Activated naive CD4-positive, alpha-beta T cell treated with anti-CD3 and anti-CD28 coated beads, Interleukin-2, amount 50 U/mL, for 24 hours (primary cell): ENCODE measurements at regions not wholly inside any gene's neighbourhood (a gene's known extent, or its start where the extent isn't known, plus 50 kb on each side); places are given as distances from the start of the nearest gene placed in this dataset.

Experiments
- H3K27ac Mint-ChIP-seq: one replicate; pipeline ENCODE4 v1.8.0; 2021; ENCODE audit warnings: mild to moderate bottlenecking, mixed read lengths
- H3K27me3 Mint-ChIP-seq: one replicate; pipeline ENCODE4 v1.8.0; 2021; ENCODE audit warnings: mixed read lengths
- H3K36me3 Mint-ChIP-seq: one replicate; pipeline ENCODE4 v1.8.0; 2021; ENCODE audit warnings: mixed read lengths
- H3K4me1 Mint-ChIP-seq: one replicate; pipeline ENCODE4 v1.8.0; 2021; ENCODE audit warnings: mixed read lengths
- H3K4me3 Mint-ChIP-seq: one replicate; pipeline ENCODE4 v1.8.0; 2021; ENCODE audit warnings: mild to moderate bottlenecking, mixed read lengths
- H3K9me3 Mint-ChIP-seq: one replicate; pipeline ENCODE4 v1.8.0; 2021; ENCODE audit warnings: mixed read lengths

DNA sequence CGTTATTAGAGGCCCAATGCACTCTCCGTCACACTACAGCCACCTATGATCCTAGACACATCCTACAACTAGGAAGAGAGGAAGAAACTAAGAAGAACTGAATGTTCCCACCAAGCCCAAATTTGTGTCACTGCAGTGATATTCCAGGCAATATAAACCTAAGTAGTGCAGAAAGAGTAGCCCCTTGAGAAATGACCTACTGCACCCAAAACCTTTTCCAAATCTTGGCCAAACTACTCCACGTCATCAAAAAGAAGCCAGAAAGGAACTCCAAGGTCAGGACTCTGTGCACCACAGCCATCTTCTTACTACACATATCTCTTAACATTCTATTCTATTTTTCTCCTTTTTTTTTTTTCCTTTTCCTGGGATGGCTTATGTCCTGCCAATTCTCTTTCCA, 60.2 kb downstream of the ADAMTS1 start:
- Mint-ChIP-seq H3K4me1 (no peaks in the 10 kb centered on the region), H3K4me3 (no peak overlapping the region), H3K27me3 (no peaks in the 10 kb centered on the region), H3K36me3 (no peaks in the 10 kb centered on the region), H3K27ac (no peak overlapping the region), H3K9me3 (no peaks in the 10 kb centered on the region)

DNA sequence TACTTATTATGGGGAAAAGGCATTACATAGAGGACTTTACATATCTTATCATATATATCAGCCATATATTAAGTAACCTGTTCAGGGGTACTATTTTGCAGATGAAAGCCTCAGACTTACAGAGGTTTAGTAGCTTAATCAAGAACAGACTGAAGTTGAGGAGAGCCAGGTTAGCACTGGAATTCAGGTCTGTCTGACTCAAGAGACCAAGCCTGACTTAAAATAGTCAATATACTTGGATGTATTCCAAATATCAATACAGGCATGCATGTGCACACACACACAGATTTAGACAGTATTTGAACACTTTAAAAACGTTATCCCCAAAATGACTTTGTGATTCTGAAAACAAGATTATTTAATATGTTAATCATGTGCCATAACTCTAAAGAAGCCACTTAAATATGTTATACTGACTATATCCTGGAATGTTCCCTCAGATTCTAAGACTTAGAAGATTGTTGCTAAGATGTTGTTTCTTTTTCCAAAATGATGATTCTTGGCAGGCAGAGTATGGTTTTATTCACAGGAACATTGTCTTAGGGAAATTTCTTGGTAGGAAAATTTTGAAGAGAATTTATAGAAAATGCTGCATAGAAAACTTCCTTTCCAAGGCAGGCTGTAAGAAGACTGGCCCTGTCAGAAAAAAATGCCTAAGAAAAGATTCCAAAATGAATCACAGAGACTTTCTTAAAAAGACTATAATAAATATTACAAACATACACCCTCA, 61.6 kb downstream of the ADAMTS1 start:
- Mint-ChIP-seq H3K4me1 (no peaks in the 10 kb centered on the region), H3K9me3 (no peaks in the 10 kb centered on the region), H3K27ac (no peak overlapping the region), H3K4me3 (no peak overlapping the region), H3K27me3 (no peaks in the 10 kb centered on the region), H3K36me3 (no peaks in the 10 kb centered on the region)

DNA sequence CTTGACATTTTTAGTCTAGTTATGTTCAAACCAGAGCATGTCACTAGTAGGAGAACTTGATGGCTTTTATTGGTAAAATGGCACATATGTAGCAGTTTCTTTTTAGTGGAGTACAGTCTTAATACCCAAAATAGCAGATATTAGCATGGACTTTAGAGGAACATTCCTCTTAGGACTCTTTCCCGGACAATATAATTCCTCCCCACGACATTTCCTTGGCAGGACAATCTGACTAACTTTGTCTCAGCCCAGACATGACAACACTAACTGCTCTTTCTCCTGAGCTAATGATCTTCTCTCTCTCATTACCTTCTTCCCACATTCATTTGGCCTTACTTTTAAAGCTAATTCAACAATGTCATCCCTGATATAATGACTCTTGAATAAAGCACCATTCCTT, 62.5 kb downstream of the ADAMTS1 start:
- no peaks in the 10 kb centered on the region for H3K9me3 Mint-ChIP-seq
- peaks cover 2% of the 10 kb centered on the region for H3K27me3 Mint-ChIP-seq
- no peak overlapping the region for H3K27ac Mint-ChIP-seq
- H3K4me3 Mint-ChIP-seq: no peak overlapping the region
- H3K4me1 Mint-ChIP-seq: no peaks in the 10 kb centered on the region
- H3K36me3 Mint-ChIP-seq: no peaks in the 10 kb centered on the region

DNA sequence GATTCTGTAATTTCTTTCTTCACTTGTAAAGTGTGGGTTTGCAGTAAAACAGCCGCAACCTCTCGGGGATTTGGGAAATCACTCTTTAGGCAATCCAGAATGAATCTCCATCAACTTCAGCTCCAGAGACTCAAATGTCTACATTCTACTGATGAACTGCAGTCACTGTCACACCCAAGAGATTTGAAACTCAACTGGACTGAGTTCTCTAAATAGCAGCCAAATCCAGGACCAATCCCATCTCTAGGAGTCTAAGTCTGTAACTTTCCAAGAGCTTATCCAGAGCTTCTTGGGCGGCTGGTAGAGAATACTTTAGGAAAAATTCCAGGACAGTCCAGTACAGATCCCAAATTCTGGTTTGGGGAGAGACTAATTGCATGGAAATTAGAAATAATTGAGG, 62.9 kb downstream of the ADAMTS1 start:
- H3K9me3 Mint-ChIP-seq: no peaks in the 10 kb centered on the region
- H3K27me3 Mint-ChIP-seq: peaks cover 2% of the 10 kb centered on the region
- H3K4me1 Mint-ChIP-seq: no peaks in the 10 kb centered on the region
- no peaks in the 10 kb centered on the region for H3K36me3 Mint-ChIP-seq
- no peak overlapping the region for H3K27ac Mint-ChIP-seq
- H3K4me3 Mint-ChIP-seq: no peak overlapping the region

DNA sequence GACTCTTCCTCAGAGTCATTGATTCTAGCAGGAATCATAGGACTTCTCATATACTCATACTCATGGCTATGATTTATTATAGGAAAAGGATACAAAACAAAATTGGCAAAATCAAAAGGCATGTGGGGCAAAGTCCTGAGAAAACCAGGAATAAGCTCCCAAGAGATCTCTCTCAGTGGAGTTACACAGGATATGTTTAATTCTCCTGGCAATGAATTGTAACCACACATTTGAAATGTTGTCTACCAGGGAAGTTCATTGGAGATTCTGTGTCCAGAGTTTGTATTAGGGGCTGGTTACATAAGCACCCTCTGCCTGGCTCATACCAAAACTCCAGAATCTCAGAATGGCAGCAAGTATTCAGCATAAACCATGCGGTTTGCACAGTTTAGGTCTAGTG, 63.9 kb downstream of the ADAMTS1 start:
- Mint-ChIP-seq H3K27me3 (peaks cover 2% of the 10 kb centered on the region), H3K4me3 (no peak overlapping the region), H3K27ac (no peak overlapping the region), H3K9me3 (no peaks in the 10 kb centered on the region), H3K36me3 (no peaks in the 10 kb centered on the region), H3K4me1 (no peaks in the 10 kb centered on the region)

DNA sequence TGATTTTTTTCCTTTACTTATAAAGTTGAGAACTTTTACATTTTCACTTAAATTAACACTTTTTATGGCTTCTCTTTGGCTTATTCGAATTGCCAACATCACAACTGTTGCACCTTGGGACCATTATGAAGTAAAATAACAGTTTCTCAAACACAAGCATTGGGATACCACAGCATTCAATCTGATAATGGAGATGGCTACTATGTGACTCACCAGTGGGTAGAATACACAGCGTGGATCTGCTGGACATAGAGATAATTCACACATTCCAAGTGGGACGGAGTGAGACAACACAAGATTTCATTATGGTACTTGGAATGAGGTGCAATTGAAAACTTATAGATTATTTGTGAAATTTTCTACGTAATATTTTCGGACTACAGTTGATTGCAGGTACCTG, 68.0 kb downstream of the ADAMTS1 start:
- H3K4me3 Mint-ChIP-seq: no peak overlapping the region
- no peaks in the 10 kb centered on the region for H3K9me3 Mint-ChIP-seq
- peaks cover 7% of the 10 kb centered on the region for H3K27me3 Mint-ChIP-seq
- H3K27ac Mint-ChIP-seq: no peak overlapping the region
- no peaks in the 10 kb centered on the region for H3K4me1 Mint-ChIP-seq
- H3K36me3 Mint-ChIP-seq: no peaks in the 10 kb centered on the region

DNA sequence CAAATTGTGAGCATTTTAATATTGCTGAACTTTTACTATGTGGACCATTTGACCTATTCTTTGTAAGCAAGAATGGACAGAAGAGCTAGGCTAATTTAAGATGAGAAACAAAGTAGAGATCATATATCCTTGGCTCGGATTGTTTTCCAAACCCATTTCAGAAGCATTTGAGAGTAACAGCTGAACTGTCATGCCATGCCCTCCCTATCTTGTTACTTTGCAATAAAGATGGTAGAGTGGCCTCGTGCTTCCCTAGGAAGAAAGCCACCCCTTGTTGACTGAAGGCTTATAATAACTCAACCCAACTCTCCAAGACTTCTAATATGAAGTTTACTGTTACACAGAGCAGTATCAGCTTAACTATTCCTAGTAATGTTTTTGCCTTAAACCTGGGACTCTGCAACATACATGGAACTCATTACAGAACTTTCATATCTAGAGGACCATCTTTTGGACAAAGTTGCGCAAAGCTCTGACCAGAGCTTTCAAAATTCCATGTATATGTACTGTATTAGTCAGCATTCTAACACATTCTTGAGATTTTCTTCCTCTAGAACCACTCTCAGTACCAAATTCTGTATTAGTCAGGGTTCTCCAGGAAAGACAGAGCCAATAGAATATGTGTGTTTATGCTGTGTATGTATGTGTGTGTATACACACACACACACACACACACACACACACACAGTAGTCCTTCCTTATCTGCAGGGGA, 68.7 kb downstream of the ADAMTS1 start:
- Mint-ChIP-seq H3K27ac (no peak overlapping the region), H3K27me3 (peaks cover 7% of the 10 kb centered on the region), H3K4me3 (no peak overlapping the region), H3K36me3 (no peaks in the 10 kb centered on the region), H3K4me1 (no peaks in the 10 kb centered on the region), H3K9me3 (no peaks in the 10 kb centered on the region)

DNA sequence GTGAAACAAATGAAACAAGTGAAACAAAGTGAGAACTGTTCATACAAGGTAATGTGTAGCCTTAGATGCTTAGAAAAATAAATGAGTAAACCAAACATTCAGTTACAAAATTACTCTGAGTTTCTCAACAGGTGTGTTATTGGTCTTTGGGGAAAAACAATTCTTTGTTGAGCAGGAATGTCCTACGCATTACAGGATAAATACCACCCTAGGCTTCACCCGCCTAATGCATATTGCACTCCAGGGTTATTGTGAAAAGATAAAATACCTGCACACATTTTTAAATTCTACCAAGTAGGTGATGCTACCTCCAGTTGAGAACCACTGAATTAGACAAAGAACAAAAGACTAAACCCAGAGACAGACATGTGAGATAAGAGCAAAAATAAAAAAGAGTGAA, 72.2 kb downstream of the ADAMTS1 start:
- no peaks in the 10 kb centered on the region for H3K9me3 Mint-ChIP-seq
- H3K4me1 Mint-ChIP-seq: no peaks in the 10 kb centered on the region
- no peak overlapping the region for H3K4me3 Mint-ChIP-seq
- H3K27me3 Mint-ChIP-seq: peaks cover 4% of the 10 kb centered on the region
- no peaks in the 10 kb centered on the region for H3K36me3 Mint-ChIP-seq
- no peak overlapping the region for H3K27ac Mint-ChIP-seq

DNA sequence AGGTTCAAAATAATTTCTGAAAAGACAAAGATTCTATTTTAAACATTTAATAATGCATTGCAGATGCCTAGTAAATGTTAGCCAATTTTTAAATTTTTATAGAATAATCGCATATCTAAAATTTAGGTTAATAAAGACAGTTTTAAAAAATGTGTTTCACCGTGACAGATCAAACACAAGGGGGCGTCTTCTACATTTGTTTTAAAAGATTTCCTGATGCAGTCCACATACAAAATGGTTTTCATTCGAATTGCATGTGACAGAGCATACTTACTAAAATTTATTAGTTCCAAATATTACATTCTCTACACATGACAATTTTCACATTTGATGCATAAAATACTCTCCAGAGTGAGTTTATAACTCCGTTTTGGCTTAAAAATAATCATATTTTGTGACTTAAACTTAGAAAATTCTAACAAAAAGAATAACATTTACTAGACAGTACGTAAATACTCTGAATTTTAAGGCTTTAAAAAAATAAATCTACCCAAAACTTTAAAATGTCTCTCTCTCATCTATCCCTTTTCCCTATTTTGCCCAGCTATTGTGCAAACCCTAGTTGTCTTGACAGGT, 75.5 kb downstream of the ADAMTS1 start:
- Mint-ChIP-seq H3K27ac (no peak overlapping the region), H3K4me1 (no peaks in the 10 kb centered on the region), H3K36me3 (no peaks in the 10 kb centered on the region), H3K4me3 (no peak overlapping the region), H3K9me3 (no peaks in the 10 kb centered on the region), H3K27me3 (no peaks in the 10 kb centered on the region)

DNA sequence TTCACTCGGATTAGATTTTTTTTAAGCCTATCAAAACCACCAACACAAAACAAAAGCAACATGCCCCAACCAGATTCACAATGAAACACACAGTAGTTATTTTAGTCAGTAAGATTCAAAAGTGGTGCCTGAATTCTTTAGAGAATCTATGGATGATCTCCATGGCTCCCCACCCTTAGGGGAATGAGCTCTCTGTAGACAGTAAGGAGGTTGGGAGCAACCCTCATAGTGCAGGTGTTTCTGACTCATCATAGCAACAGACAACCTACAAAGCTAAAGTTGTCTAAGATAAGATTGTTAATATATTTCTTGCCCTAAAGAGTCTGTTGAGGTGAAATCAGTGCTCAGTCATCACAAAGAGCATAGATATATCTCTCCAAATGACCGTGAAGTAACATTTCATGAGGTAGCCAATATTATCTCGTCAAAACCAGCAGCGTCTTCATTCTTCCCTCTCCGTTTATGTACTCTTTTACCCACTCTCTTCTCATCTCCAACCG, 78.3 kb downstream of the ADAMTS1 start:
- no peaks in the 10 kb centered on the region for H3K4me1 Mint-ChIP-seq
- no peak overlapping the region for H3K4me3 Mint-ChIP-seq
- no peaks in the 10 kb centered on the region for H3K36me3 Mint-ChIP-seq
- H3K9me3 Mint-ChIP-seq: no peaks in the 10 kb centered on the region
- H3K27me3 Mint-ChIP-seq: no peaks in the 10 kb centered on the region
- H3K27ac Mint-ChIP-seq: no peak overlapping the region

DNA sequence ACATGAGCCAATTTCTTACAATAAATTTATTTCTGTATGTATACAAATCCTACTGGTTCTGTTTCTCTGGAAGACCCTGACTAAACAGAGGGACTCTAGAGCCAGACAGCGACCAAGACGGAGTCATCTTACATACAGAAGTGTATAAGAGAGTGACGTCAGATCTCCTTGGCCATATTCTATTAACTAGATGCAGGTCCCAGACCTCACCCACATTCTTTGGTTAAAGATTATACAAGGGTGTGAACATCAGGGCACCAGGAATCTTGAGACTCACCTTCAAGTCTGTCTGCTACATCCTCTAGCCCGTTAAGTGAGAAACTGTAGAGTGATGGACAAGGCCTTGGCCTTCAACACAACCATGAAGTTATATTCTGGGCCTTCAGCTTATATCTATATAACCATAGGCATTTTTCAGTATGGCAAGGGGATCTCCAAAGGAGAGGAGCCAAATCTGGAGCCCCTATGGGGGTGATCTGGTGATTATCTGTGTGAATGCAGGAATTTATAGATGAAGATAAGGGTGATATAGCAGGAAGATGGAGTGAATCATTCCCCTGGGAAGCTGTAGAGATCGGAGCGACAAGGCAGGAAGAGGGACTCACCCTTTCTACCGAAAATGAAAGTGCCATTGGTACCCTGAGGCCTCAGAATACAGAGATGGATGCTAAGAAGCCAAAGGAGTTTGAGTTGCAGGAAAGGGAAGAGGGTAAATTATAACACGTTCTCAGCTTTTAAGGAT, 83.9 kb downstream of the ADAMTS1 start:
- Mint-ChIP-seq H3K4me1 (no peaks in the 10 kb centered on the region), H3K9me3 (no peaks in the 10 kb centered on the region), H3K36me3 (no peaks in the 10 kb centered on the region), H3K4me3 (no peak overlapping the region), H3K27me3 (peaks cover 5% of the 10 kb centered on the region), H3K27ac (no peak overlapping the region)

DNA sequence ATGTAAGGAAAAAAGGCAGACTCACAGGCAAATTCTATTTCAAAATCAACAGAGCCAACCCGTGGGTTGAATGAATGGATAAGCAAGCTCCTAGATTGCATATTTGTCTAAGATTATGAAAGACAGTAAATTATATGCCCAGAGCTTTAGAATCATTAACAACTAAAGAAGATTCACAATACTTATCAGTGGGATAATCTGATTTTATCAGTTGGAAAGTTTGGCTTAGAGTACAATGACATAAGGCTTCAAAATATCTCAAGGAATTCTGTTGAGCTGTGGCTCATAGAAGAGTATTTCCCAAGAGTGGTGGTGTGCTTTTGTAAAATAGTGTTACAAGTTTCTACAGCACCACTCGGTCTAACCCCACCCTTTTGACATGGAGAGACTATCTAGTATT, 85.5 kb downstream of the ADAMTS1 start:
- no peak overlapping the region for H3K4me3 Mint-ChIP-seq
- H3K9me3 Mint-ChIP-seq: no peaks in the 10 kb centered on the region
- no peaks in the 10 kb centered on the region for H3K4me1 Mint-ChIP-seq
- peaks cover 5% of the 10 kb centered on the region for H3K27me3 Mint-ChIP-seq
- H3K27ac Mint-ChIP-seq: no peak overlapping the region
- no peaks in the 10 kb centered on the region for H3K36me3 Mint-ChIP-seq

DNA sequence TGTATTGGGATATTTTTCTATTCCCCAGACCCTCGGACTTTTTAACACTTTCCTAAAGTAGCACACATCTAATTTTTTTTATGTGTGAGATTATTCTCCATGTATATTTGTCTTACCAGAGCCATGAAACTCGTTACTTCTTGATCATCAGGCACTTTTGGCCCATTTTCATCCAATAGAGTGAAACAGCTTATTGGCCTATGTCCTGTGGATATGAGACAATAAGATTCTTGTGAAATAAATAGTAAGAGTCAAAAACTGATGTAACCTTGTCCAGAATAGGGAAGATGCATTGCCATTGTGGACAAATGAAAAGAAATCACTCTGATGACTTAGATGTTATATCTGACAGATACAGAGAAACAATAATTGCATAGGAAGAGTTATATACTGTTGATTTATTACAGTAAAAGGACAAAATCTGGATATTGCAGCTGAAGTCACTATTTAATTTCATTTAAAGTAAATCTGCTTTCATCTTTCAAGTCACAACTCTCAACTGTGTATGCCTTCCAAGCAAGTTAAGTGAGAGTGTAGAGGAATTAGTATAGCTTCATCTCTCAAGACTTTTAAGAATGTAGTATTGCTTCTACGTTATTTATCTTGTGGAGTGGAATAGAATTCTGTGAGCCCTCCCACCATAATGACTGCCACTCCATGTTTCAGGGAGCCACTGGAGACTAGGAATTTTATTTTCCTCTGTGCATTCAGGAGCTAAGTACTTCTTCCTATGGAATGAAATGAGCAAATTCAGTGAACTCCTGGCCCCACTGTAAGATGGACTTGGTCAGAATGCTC, 86.9 kb downstream of the ADAMTS1 start:
- H3K27me3 Mint-ChIP-seq: peaks cover 5% of the 10 kb centered on the region
- H3K9me3 Mint-ChIP-seq: no peaks in the 10 kb centered on the region
- H3K4me1 Mint-ChIP-seq: no peaks in the 10 kb centered on the region
- H3K36me3 Mint-ChIP-seq: no peaks in the 10 kb centered on the region
- H3K27ac Mint-ChIP-seq: no peak overlapping the region
- no peak overlapping the region for H3K4me3 Mint-ChIP-seq

DNA sequence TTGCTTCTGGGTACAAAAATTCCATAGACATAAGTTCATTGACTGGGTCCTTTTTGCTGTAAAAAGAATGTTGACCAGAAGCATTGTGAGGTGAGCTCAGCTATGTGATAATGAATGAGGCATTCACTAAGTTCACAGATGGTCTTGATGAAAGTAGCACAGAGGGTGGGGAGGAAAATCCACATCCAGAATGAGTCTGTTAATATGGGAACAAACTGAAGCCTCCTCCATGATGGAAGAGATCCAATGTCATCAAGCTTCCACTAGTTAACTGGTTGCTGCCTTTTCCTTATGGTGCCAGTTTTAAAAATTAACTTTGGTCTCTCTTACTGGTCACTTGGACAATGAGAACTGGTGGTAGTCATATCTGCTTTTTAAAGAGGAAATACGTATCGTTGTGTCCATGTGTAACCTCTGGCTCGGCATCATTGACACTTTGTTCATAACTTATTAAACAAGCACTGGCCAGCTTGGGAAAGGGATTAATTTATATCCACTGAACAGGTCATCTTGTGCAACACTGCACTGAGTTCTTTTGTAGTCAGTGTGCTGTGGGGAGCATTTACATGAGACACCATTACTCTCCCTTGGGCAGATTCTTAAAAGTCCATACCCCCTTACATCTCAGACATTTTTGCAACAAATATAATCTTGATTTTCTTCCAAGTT, 88.6 kb downstream of the ADAMTS1 start:
- Mint-ChIP-seq H3K27ac (no peak overlapping the region), H3K4me1 (no peaks in the 10 kb centered on the region), H3K36me3 (no peaks in the 10 kb centered on the region), H3K9me3 (no peaks in the 10 kb centered on the region), H3K4me3 (no peak overlapping the region), H3K27me3 (peaks cover 5% of the 10 kb centered on the region)

DNA sequence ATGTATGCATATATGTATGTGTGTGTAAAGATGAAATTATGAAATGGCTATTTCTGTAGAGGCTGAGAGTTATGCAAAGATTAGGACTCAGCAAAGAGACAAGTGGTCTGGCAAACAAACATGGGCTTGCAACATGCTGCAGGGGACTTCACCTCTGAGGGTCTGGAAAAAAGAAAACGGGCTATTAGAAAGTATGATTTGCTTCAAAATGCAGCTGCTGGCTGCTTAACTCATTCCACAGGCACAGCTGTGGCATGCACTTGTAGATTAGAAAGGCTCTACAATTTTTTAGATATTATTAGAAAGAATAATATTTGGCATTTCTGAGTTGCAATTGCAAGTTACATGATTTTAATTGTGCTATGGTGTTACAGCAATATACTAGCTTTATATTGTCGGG, 90.4 kb downstream of the ADAMTS1 start:
- H3K27ac Mint-ChIP-seq: no peak overlapping the region
- no peak overlapping the region for H3K4me3 Mint-ChIP-seq
- peaks cover 4% of the 10 kb centered on the region for H3K27me3 Mint-ChIP-seq
- no peaks in the 10 kb centered on the region for H3K9me3 Mint-ChIP-seq
- no peaks in the 10 kb centered on the region for H3K36me3 Mint-ChIP-seq
- no peaks in the 10 kb centered on the region for H3K4me1 Mint-ChIP-seq
